ENCODE measurements at regions not wholly inside any gene's neighbourhood (a gene's known extent, or its start where the extent isn't known, plus 50 kb on each side); places are given as distances from the start of the nearest gene placed in this dataset.

- no peak for TF ChIP-seq CTCF (IDR thresholded peaks at IDR 0.05; ENCODE audit: low read depth, low read length, missing control alignments)
- H3K27ac ChIP-seq: no peak overlapping the region
- H3K36me3 ChIP-seq (replicated peaks): no peaks in the 10 kb centered on the region
- no peaks in the 10 kb centered on the region for H3K27me3 ChIP-seq (replicated peaks)
- in situ Hi-C loops (cut with HindIII; ENCODE audit: low pct_ligation_motif_present, low sequenced_read_pairs): no loop called here
- DNase-seq: no peak
- H3K4me3 ChIP-seq (ENCODE audit: low read depth, low read length): no peak overlapping the region
Measured at GRCh38 chr1:118244194-118244593, 59.2 kb upstream of the SPAG17 start.

- in situ Hi-C loops (cut with HindIII; ENCODE audit: low pct_ligation_motif_present, low sequenced_read_pairs): no loop called here
- no peak for TF ChIP-seq CTCF (IDR thresholded peaks at IDR 0.05; ENCODE audit: low read depth, low read length, missing control alignments)
Measured at GRCh38 chr1:118243269-118243668, 58.2 kb upstream of the SPAG17 start.

More at GRCh38 chr1:118243269-118243668, 58.2 kb upstream of the SPAG17 start:
- Histone ChIP-seq H3K27me3 (replicated peaks) (no peaks in the 10 kb centered on the region), H3K27ac (no peak overlapping the region), H3K4me3 (ENCODE audit: low read depth, low read length) (no peak overlapping the region), H3K36me3 (replicated peaks) (no peaks in the 10 kb centered on the region)
- no peak for DNase-seq
